Aorta (tissue), 5 donors: ENCODE measurements at regions not wholly inside any gene's neighbourhood (a gene's known extent, or its start where the extent isn't known, plus 50 kb on each side); places are given as distances from the start of the nearest gene placed in this dataset.

Experiments used
- ATAC-seq: fragments of 200-7000 bp; cut with Tn5 transposase; one replicate; pipeline ENCODE4 v1.9.1; 2022; ENCODE audit warnings: moderate library complexity; ENCODE audit not compliant: low FRiP score
- DNase-seq, 2 donors: peaks; one replicate each; pipeline ENCODE4 v3.0.0-alpha.2; 2020
- H3K27ac ChIP-seq, 2 donors: one replicate each; pipeline ENCODE4 v1.5.1; 2013; ENCODE audit warnings: low read length in 2 of 2, mild to moderate bottlenecking in 2 of 2, moderate library complexity in 2 of 2, control low read depth in 1 of 2, inconsistent platforms in 1 of 2, low read depth in 1 of 2
- H3K27me3 ChIP-seq, 2 donors: one replicate each; pipeline ENCODE4 v1.6.1; 2013; ENCODE audit warnings: control low read depth in 1 of 2, low read length in 1 of 2, mild to moderate bottlenecking in 1 of 2, moderate library complexity in 1 of 2; ENCODE audit not compliant: insufficient read depth in 2 of 2, control insufficient read depth in 1 of 2
- H3K36me3 ChIP-seq, 2 donors: one replicate each; pipeline ENCODE4 v1.6.1; 2013; ENCODE audit warnings: control low read depth in 1 of 2, low read length in 1 of 2, mild to moderate bottlenecking in 1 of 2; ENCODE audit not compliant: insufficient read depth in 2 of 2, control insufficient read depth in 1 of 2
- H3K4me1 ChIP-seq, 2 donors: one replicate each; pipeline ENCODE4 v1.6.1; 2013; ENCODE audit warnings: low read length in 2 of 2, control low read depth in 1 of 2, mild to moderate bottlenecking in 1 of 2, moderate library complexity in 1 of 2; ENCODE audit not compliant: insufficient read depth in 2 of 2, control insufficient read depth in 1 of 2
- H3K4me3 ChIP-seq, 2 donors: one replicate each; pipeline ENCODE4 v1.5.1; 2013; ENCODE audit warnings: low read length in 2 of 2, control low read depth in 1 of 2, mild to moderate bottlenecking in 1 of 2
- H3K9me3 ChIP-seq: one replicate; pipeline ENCODE4 v1.6.1; 2013; ENCODE audit warnings: mild to moderate bottlenecking, low read length; ENCODE audit not compliant: control insufficient read depth
- WGBS, 2 donors: extraction: QIAGEN DNeasy Blood & Tissue Kit; methylation state at CpG; one replicate each; pipeline ENCODE4 v1.1.7; 2013; 5-methylcytosine and 5-hydroxymethylcytosine counted together
- intact Hi-C, 2 donors: fragments of 100-400 bp; cut with DNase I; formaldehyde crosslinking; loops; one replicate each; pipeline versions ENCODE4 v1.14.2 to v1.15.0; 2022
- donor health status: healthy with polysubstance abuse.
- donor health status: Bipolar disorder and iron deficiency.
- donor health status: DM: no; HTN: no; CAD: no.
- donor health status: DM: no; HTN: no; CAD: no.
- donor health status: DM: yes; HTN: yes; CAD: no.

- intact Hi-C loops = no loop called here
- peaks cover 0 to 2% of the 10 kb centered on the region in 2 donors for H3K27me3 ChIP-seq
- no peaks in the 10 kb centered on the region for H3K4me1 ChIP-seq
- DNase-seq (no peak), ATAC-seq (no peak)
- no peak overlapping the region for H3K4me3 ChIP-seq
- H3K9me3 ChIP-seq = no peaks in the 10 kb centered on the region
- no peaks in the 10 kb centered on the region for H3K36me3 ChIP-seq
- no peak overlapping the region for H3K27ac ChIP-seq
- 91 to 97% methylated on average over 6 of the region's 6 CpGs for WGBS, 2 donors
Measured at GRCh38 chr10:29068966-29069365, 219.9 kb upstream of the LYZL1 start.

DNA sequence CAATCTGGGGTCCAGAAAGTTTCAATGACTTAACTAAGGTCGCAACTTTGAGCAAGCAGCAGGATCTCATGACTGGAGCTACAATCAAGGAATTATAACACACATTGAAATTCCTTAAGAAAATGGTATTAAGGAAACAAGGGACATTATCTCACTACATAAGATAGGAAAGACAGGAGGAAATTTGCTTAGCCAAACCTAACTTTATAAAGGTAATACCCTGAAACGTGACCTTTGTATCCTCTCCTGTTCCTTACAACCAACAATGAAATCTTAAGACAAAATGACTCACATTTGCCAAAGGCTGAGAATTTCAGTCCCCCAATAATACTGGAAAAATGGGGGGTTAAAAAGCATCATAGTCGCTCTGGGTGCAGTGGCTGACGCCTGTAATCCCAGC lies 218.9 kb upstream of the LYZL1 start:
- Histone ChIP-seq H3K36me3 (no peaks in the 10 kb centered on the region), H3K4me1 (no peaks in the 10 kb centered on the region), H3K27ac (no peak overlapping the region), H3K4me3 (no peak overlapping the region), H3K27me3 (peaks cover 0 to 2% of the 10 kb centered on the region in 2 donors), H3K9me3 (no peaks in the 10 kb centered on the region)
- 88 to 90% methylated on average over 4 of the region's 4 CpGs for WGBS, 2 donors
- no peak for ATAC-seq
- no peak for DNase-seq
- intact Hi-C loops = no loop called here

DNA sequence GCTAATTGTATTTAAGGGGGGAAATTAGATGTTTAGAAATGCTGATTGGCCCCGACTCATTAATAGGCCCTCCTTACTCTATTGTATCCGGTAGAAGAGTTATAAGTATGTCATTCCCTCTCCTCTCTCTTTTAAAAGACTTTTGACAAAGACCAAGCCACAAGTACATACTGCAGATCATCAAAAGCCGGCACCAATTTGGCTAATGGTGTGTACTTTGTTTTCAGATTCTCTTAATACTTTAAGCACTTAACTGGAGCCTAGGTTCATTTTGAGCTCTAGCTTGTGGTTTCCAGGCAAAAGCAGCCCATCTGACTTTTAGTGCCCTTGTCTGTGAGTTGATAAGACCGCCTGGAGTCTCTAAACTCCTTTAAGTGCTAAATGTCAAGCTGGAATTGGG lies 210.0 kb upstream of the LYZL1 start:
- 85 to 91% methylated on average over 4 of the region's 4 CpGs for WGBS, 2 donors
- no peaks in the 10 kb centered on the region for H3K36me3 ChIP-seq
- DNase-seq (no peak), ATAC-seq (no peak)
- no peaks in the 10 kb centered on the region for H3K27me3 ChIP-seq
- H3K4me3 ChIP-seq = no peak overlapping the region
- no peak overlapping the region for H3K27ac ChIP-seq
- H3K9me3 ChIP-seq = no peaks in the 10 kb centered on the region
- no peaks in the 10 kb centered on the region for H3K4me1 ChIP-seq
- intact Hi-C loops = no loop called here

DNA sequence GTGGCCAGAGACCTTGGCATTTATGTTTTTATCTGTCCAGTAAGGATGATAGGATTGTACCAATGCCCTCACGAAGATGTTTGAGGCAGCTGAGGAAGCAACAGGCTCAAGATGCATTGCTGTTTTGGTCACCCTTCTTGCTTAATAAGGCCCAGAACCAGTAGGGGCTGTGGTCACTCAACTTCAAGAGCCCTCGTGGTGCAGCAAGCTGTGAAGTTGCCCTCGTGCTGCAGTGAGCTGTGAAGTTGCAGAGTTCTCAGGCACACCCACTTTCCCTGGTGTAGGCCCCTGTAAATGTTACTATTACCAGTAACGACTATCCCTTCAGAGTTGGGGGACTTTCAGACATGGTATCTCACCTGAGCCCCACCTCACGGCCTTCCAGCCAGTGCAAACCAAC lies 207.6 kb upstream of the LYZL1 start:
- intact Hi-C loops = no loop called here
- H3K27me3 ChIP-seq = no peaks in the 10 kb centered on the region
- no peaks in the 10 kb centered on the region for H3K9me3 ChIP-seq
- WGBS, 2 donors = 95 to 98% methylated on average over 5 of the region's 5 CpGs
- no peaks in the 10 kb centered on the region for H3K4me1 ChIP-seq
- ATAC-seq (no peak), DNase-seq (no peak)
- no peak overlapping the region for H3K27ac ChIP-seq
- no peak overlapping the region for H3K4me3 ChIP-seq
- H3K36me3 ChIP-seq = no peaks in the 10 kb centered on the region

- ATAC-seq = no peak
- no peaks in the 10 kb centered on the region for H3K9me3 ChIP-seq
- H3K4me1 ChIP-seq = no peaks in the 10 kb centered on the region
- H3K27ac ChIP-seq = no peak overlapping the region
- 69 to 71% methylated on average over 13 of the region's 13 CpGs for WGBS, 2 donors
- no peaks in the 10 kb centered on the region for H3K27me3 ChIP-seq
- intact Hi-C loops = no loop called here
- DNase-seq = no peak
- no peaks in the 10 kb centered on the region for H3K36me3 ChIP-seq
- no peak overlapping the region for H3K4me3 ChIP-seq
Measured at GRCh38 chr10:29081951-29082685, 206.8 kb upstream of the LYZL1 start.

DNA sequence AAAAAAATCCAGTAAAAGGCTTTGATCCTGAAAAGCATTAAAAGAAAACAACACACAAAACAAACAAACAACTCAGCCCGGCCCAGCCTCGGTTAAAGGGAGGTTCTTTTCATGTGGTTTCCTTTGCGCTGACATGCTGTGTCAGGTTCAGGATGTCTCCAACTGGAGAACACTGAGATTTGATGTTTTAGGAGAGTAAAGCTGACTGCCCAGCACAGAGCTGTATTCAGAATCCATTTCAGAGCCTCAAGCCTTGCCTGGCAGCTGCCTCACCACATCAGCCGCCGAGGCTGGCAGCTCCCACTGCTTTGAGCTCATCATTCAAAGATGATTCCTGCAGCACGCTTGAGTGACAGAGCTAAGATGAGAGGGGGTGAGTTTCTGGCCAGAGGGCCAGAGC lies 205.8 kb upstream of the LYZL1 start:
- no peak overlapping the region for H3K27ac ChIP-seq
- ATAC-seq (no peak), DNase-seq (no peak)
- H3K27me3 ChIP-seq = no peaks in the 10 kb centered on the region
- no peaks in the 10 kb centered on the region for H3K4me1 ChIP-seq
- H3K9me3 ChIP-seq = no peaks in the 10 kb centered on the region
- H3K36me3 ChIP-seq = no peaks in the 10 kb centered on the region
- intact Hi-C loops = no loop called here
- H3K4me3 ChIP-seq = no peak overlapping the region
- WGBS, 2 donors = 95 to 96% methylated on average over 6 of the region's 6 CpGs

DNA sequence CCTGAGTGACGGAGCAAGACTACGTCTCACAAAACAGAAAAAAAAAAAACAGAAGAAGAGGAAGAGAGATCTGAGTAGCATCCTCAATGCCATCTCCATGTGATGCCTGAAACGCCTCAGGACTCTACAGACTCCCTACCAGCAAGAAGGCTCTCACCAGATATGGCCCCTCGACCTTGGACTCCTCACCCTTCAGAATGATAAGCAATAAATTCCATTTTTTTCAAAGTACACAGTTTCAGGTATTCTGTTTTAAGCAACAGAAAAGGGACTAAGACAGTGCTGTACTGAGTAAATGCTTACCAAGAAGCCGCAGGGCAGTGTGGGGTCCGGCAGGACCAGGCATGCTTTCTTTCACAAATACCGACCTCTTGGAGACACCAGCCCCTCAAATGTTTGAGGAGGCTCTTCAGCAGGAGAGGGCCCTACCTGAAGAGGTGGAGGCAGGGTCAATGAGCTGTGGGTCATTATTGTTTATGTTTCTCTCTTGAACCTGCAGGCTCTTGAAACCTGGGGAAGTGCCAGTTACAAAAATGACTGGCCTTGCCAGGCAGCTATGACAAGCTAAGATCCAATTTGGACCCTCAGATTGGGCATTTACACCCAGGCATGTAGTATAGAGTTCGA lies 204.1 kb upstream of the LYZL1 start:
- intact Hi-C loops = no loop called here
- Histone ChIP-seq H3K27ac (no peak overlapping the region), H3K9me3 (no peaks in the 10 kb centered on the region), H3K4me3 (no peak overlapping the region), H3K27me3 (no peaks in the 10 kb centered on the region), H3K36me3 (no peaks in the 10 kb centered on the region), H3K4me1 (no peaks in the 10 kb centered on the region)
- 92 to 94% methylated on average over 8 of the region's 8 CpGs for WGBS, 2 donors
- DNase-seq = no peak
- ATAC-seq = no peak

DNA sequence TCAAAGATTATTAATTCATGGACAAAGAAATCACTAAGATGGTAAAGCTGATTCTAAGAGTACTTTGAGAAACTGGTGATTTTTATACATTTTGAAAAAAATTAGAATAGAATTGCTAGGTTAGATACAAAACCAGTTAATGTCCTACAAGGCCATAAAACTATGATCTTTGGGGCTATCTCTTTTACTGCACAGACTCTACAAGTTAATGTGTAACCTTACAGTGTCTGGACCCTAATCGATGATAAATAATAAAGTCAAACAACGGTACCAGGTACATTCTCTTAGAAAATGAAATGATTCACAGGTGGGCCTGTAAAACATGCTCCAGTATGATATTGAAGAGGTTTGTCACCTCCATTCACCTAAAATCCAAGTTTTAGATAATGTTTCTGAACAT lies 199.8 kb upstream of the LYZL1 start:
- Histone ChIP-seq H3K9me3 (no peaks in the 10 kb centered on the region), H3K4me3 (no peak overlapping the region), H3K4me1 (no peaks in the 10 kb centered on the region), H3K27me3 (no peaks in the 10 kb centered on the region), H3K27ac (no peak overlapping the region), H3K36me3 (no peaks in the 10 kb centered on the region)
- DNase-seq (no peak), ATAC-seq (no peak)
- 96 to 97% methylated on average over 2 of the region's 2 CpGs for WGBS, 2 donors
- intact Hi-C loops = no loop called here

- 79 to 89% methylated on average over 2 of the region's 2 CpGs for WGBS, 2 donors
- H3K36me3 ChIP-seq = no peaks in the 10 kb centered on the region
- H3K27ac ChIP-seq = no peak overlapping the region
- H3K4me1 ChIP-seq = no peaks in the 10 kb centered on the region
- DNase-seq = no peak
- H3K9me3 ChIP-seq = no peaks in the 10 kb centered on the region
- no peak for ATAC-seq
- H3K4me3 ChIP-seq = no peak overlapping the region
- intact Hi-C loops = no loop called here
- H3K27me3 ChIP-seq = no peaks in the 10 kb centered on the region
Measured at GRCh38 chr10:29096303-29096824, 192.5 kb upstream of the LYZL1 start.
